ENCODE measurements at regions not wholly inside any gene's neighbourhood (a gene's known extent, or its start where the extent isn't known, plus 50 kb on each side); places are given as distances from the start of the nearest gene placed in this dataset.

DNA sequence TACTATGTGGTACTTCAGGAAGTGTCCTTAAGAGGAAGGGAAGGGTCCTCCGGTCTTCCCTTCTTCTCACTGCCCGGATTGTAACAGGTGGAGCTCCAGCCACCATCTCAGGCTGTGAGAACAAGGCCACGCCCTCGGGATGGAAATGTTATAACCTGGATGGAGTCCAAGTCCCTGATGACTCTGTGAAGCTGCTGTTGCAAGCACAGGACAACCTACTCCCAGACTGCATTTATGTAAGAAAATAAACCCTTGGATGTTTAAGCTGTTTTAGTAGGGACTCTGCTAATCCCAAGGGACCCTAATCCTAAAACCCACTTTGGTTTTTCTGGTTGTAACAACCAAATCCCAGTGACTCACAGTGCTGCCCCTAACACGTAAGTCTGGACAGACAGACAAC lies 221.6 kb downstream of the ACTL7B start:
- Histone ChIP-seq H3K9ac (ENCODE audit: low read length) (no peak overlapping the region), H3K4me1 (ENCODE audit: control insufficient read depth in 2 of 2, insufficient read depth in 2 of 2, low read length in 2 of 2) (no peaks in the 10 kb centered on the region), H3K27ac (ENCODE audit: low read length in 2 of 2) (no peak overlapping the region), H3K4me2 (replicated peaks; ENCODE audit: low read depth, low read length, poor library complexity, severe bottlenecking) (no peak overlapping the region), H3K79me2 (ENCODE audit: control insufficient read depth, insufficient read depth, low read length) (no peaks in the 10 kb centered on the region), H3K36me3 (replicated peaks in 1 of 2; ENCODE audit: control extremely low read depth in 1 of 2, control insufficient read depth in 1 of 2, extremely low read depth in 1 of 2, insufficient read depth in 2 of 2, low read length in 1 of 2) (no peaks in the 10 kb centered on the region), H2AFZ (ENCODE audit: insufficient read depth, low read depth, low read length, poor library complexity, severe bottlenecking) (no peak overlapping the region), H4K20me1 (ENCODE audit: control insufficient read depth, insufficient read depth, low read length, poor library complexity, severe bottlenecking) (no peaks in the 10 kb centered on the region), H3K4me3 (ENCODE audit: control extremely low read depth in 1 of 5, extremely low read depth in 1 of 5, insufficient read depth in 1 of 5, low read depth in 2 of 5, low read length in 4 of 5) (no peak overlapping the region), H3K27me3 (replicated peaks in 1 of 4; ENCODE audit: control extremely low read depth in 1 of 4, control insufficient read depth in 3 of 4, insufficient read depth in 4 of 4, low read length in 3 of 4) (no peaks in the 10 kb centered on the region), H3K9me3 (ENCODE audit: control extremely low read depth in 1 of 3, control insufficient read depth in 2 of 3, insufficient read depth in 1 of 3, low read length in 2 of 3) (peaks cover 0 to 6% (median 0%) of the 10 kb centered on the region in 3 donors)
- H3K4me1 Mint-ChIP-seq, result no peaks in the 10 kb centered on the region
- ChIA-PET CTCF (no interaction called here), POLR2A (no interaction called here)
- H3K27me3 Mint-ChIP-seq, result no peaks in the 10 kb centered on the region
- H3K4me3 Mint-ChIP-seq, result no peak overlapping the region
- DNase-seq (no peak), ATAC-seq (ENCODE audit: low read depth) (no peak)
- intact Hi-C loops (cut with micrococcal nuclease), result no loop called here
- no CpG with 5 or more reads among the region's 5 CpGs for WGBS (ENCODE audit: insufficient coverage)
- H3K9me3 Mint-ChIP-seq (ENCODE audit: insufficient read depth), result no peaks in the 10 kb centered on the region
- H3K27ac Mint-ChIP-seq, result no peak overlapping the region
- TF ChIP-seq EZH2 (IDR thresholded peaks at IDR 0.05; ENCODE audit: borderline replicate concordance, insufficient read depth, low read depth, low read length, poor library complexity, severe bottlenecking), result no peak
- TF ChIP-seq, protein P1, sequence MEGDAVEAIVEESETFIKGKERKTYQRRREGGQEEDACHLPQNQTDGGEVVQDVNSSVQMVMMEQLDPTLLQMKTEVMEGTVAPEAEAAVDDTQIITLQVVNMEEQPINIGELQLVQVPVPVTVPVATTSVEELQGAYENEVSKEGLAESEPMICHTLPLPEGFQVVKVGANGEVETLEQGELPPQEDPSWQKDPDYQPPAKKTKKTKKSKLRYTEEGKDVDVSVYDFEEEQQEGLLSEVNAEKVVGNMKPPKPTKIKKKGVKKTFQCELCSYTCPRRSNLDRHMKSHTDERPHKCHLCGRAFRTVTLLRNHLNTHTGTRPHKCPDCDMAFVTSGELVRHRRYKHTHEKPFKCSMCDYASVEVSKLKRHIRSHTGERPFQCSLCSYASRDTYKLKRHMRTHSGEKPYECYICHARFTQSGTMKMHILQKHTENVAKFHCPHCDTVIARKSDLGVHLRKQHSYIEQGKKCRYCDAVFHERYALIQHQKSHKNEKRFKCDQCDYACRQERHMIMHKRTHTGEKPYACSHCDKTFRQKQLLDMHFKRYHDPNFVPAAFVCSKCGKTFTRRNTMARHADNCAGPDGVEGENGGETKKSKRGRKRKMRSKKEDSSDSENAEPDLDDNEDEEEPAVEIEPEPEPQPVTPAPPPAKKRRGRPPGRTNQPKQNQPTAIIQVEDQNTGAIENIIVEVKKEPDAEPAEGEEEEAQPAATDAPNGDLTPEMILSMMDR (IDR thresholded peaks at IDR 0.05), result no peak

DNA sequence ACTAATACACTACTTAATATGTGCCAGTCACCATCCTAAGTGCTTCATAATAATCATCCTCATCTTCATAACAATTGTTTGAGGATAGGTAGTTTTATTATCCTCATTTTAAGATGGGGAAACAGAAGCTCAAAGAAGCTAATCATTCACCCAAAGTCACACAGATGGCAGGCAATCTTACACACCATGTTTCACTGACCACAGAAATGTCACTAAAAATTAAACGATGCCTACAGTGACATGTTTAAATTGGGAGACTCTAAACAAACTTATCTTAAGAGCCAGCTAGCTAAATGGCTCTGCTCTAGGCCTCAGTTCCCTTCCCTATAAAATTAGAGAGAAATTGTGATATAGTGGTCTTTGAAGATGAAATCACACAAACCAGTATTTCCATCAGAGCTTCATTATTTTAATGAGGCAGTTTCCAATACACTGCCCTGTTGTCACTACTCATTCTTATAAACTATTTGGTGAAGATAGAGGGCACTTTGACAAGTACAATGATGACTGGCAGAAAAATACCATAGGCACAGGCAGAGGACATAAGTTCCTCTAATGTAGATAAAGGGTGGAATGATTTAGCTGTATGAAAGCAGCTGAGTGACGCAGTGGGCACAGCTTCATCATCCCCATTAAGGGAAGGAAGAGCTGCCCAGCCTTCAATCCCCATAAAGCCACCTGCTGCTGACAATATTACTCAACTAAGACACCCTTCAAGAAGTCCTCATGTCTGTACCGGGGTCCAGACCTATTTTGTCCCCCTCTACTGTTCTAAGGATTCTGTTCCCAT lies 224.1 kb downstream of the ACTL7B start:
- Histone ChIP-seq H3K79me2 (ENCODE audit: control insufficient read depth, insufficient read depth, low read length) (no peaks in the 10 kb centered on the region), H3K4me2 (replicated peaks; ENCODE audit: low read depth, low read length, poor library complexity, severe bottlenecking) (no peak overlapping the region), H3K9me3 (ENCODE audit: control extremely low read depth in 1 of 3, control insufficient read depth in 2 of 3, insufficient read depth in 1 of 3, low read length in 2 of 3) (peaks cover 0 to 8% (median 0%) of the 10 kb centered on the region in 3 donors), H3K27ac (ENCODE audit: low read length in 2 of 2) (no peak overlapping the region), H4K20me1 (ENCODE audit: control insufficient read depth, insufficient read depth, low read length, poor library complexity, severe bottlenecking) (no peaks in the 10 kb centered on the region), H3K4me1 (ENCODE audit: control insufficient read depth in 2 of 2, insufficient read depth in 2 of 2, low read length in 2 of 2) (no peaks in the 10 kb centered on the region), H3K4me3 (ENCODE audit: control extremely low read depth in 1 of 5, extremely low read depth in 1 of 5, insufficient read depth in 1 of 5, low read depth in 2 of 5, low read length in 4 of 5) (no peak overlapping the region), H2AFZ (ENCODE audit: insufficient read depth, low read depth, low read length, poor library complexity, severe bottlenecking) (no peak overlapping the region), H3K36me3 (replicated peaks in 1 of 2; ENCODE audit: control extremely low read depth in 1 of 2, control insufficient read depth in 1 of 2, extremely low read depth in 1 of 2, insufficient read depth in 2 of 2, low read length in 1 of 2) (no peaks in the 10 kb centered on the region), H3K9ac (ENCODE audit: low read length) (no peak overlapping the region), H3K27me3 (replicated peaks in 1 of 4; ENCODE audit: control extremely low read depth in 1 of 4, control insufficient read depth in 3 of 4, insufficient read depth in 4 of 4, low read length in 3 of 4) (no peaks in the 10 kb centered on the region)
- POLR2A ChIA-PET, result no interaction called here
- DNase-seq (no peak), ATAC-seq (ENCODE audit: low read depth) (no peak)
- Mint-ChIP-seq H3K4me3 (no peak overlapping the region), H3K27me3 (no peaks in the 10 kb centered on the region), H3K27ac (no peak overlapping the region), H3K9me3 (ENCODE audit: insufficient read depth) (no peaks in the 10 kb centered on the region), H3K4me1 (no peaks in the 10 kb centered on the region)
- WGBS (ENCODE audit: insufficient coverage), result no CpG with 5 or more reads among the region's 3 CpGs
- TF ChIP-seq, protein P1 (IDR thresholded peaks at IDR 0.05), result no peak
- no peak for TF ChIP-seq EZH2 (IDR thresholded peaks at IDR 0.05; ENCODE audit: borderline replicate concordance, insufficient read depth, low read depth, low read length, poor library complexity, severe bottlenecking)
- intact Hi-C loops (cut with micrococcal nuclease), result no loop called here
- CTCF ChIA-PET, result no interaction called here

Measured in B cell (primary cell).